H54 (cell line): ENCODE measurements at regions not wholly inside any gene's neighbourhood (a gene's known extent, or its start where the extent isn't known, plus 50 kb on each side); places are given as distances from the start of the nearest gene placed in this dataset.
"Not testable (repeated sequence)": the region's sequence is repeated elsewhere in the genome, so short reads cannot be mapped to it uniquely, and the experiment has no call there.

Source experiments
- DNase-seq: peaks from one replicate; pipeline ENCODE4 v3.0.0; 2011; ENCODE audit warnings: low spot score, mixed read lengths; ENCODE audit not compliant: insufficient read length
- FAIRE-seq: peaks from 3 replicates; lab custom pipeline; 2011; peaks lifted over from hg19 to GRCh38; lab: Jason Lieb, UNC
- POLR2A ChIP-seq: IDR thresholded peaks from 2 replicates; pipeline ENCODE4 v1.6.1; 2011; ENCODE audit warnings: low read depth, mild to moderate bottlenecking, low read length

DNA sequence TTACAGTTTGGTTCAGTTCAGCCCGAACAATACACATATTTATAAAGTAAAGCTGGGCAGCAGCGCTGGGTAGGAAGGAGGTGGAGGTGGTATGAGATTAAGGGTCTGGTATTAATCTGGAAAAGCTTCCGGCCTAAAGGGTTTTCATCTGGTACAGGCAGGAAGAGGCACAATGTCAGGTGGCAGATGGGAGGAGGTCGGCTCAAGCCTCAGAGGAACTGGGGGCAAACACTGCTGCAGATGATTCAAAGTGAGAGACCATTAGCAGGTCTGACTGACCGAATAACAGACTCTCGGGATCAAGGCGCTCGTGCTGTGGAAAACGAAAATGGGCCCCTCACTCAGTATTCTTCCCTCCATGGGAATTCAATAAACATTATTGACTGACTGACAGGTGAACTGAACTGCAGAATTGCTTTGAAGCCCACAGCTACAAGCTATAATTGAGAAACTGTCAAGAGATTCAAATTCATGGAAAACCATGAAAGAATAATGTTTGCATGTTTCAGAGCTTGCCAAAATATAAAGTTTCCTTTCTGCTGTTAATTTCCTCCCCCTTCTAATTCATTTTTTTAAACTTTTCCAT lies 75.3 kb downstream of the TMEM167A start:
- no peak for TF ChIP-seq POLR2A
- DNase-seq (no peak), FAIRE-seq (no peak)

DNA sequence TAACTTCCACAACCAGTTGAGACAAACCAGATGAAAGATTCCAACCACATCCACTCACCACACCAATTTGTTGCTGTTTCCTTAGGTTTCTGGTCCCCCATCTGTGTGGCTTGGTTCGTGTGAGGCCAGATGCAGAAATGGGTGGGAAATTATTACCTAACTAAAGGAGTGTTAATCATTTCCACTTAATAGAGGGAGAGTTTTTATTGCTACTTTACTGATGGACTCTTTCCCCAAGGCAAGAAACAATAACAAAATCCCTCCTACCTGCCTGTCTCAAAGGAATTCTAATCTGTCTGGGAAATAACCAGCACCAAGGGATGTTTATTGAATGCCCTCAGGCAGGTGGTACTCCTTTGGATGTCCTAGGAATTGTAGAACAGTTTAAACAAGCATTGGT lies 76.3 kb downstream of the TMEM167A start:
- TF ChIP-seq POLR2A = no peak
- DNase-seq = no peak

DNA sequence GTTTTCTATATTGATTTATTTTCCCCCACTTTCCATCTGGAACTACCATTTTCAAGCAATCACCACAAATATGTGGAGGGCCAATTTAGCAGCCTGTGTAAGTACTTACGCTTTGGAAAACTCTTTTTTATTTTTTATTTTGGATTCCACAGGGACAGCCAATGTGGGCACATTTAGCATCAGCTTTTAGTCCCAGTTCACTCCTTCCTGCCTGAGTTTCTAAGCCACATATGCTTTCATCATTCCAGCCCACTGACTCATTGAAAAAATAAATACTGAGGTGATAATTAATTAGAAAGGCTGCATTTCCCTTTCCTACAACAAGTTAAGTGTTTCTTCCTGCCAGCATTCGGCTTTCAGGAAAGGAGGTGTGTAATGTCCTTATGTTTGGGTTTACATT lies 76.8 kb downstream of the TMEM167A start:
- no peak for TF ChIP-seq POLR2A
- FAIRE-seq (no peak), DNase-seq (no peak)

More for the DNA sequence above, 76.3 kb downstream of the TMEM167A start:
- no peak for FAIRE-seq

DNA sequence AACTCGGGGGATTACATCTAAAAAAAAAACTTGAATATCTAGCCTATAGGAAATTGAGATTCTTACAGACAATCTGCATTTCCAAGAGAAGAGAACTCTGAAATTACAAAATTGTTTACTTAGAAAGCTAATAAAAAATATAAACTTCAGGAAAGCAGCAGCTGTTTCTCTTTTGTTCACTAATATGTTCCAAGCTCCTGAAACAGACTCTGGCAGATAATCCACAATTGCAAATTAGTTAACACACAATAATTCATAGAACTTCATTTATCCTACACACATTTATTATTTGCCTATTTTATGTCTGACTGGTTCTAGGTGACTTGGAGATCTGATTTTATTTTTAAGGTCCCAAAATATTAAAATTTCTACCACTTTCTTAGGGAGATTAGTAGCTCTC lies 83.8 kb downstream of the TMEM167A start:
- FAIRE-seq = no peak
- TF ChIP-seq POLR2A = no peak
- no peak for DNase-seq

DNA sequence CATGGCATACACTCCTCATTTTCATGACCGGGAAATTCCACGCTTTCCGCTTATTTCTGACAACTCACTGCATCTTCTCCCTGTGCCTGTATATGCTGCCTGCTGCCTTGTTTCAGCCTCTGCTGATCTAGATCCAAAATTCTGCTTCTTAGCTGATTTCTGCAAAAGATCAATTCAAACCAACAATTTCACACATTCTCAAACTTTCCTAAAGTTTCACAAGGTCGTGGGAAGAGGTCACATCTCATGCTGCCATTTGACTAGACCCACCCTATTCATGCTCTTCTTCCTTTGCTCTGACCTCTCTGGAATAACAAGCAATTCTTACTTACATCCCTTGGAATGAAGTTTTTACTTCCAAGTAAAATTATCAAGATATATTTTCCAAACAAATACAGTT lies 84.5 kb downstream of the TMEM167A start:
- FAIRE-seq (no peak), DNase-seq (no peak)
- no peak for TF ChIP-seq POLR2A

DNA sequence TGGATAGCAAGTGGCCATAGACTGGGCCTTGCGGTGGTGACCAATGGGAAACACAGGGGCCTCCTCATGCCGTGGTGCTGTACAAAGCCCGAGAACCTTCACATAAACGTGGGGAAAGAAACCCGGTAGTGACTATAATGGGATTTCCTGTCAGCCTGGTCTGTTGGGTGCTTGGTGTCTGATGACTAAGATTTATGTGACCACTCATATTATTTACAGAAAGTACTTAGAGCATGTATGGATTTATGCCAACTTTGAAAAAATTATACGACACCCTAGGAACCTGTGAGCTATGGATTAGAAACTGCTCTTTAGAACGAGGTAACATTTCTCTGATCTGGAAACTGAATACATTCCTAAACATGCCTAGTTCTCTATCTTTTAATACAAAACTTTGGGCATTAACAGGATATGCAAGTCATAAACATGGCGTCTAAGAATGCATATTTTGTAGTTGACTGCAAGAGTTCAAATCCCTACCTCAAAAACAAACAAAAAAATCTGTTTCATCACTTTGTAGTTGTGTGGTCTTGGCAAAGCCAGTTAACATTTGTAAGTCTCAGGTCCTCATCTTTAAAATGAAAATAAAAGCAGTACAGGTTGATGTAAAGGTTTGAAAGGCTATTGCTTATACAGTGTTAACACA lies 85.4 kb downstream of the TMEM167A start:
- DNase-seq = peak; percentile 12
- no peak for TF ChIP-seq POLR2A
- FAIRE-seq = peak; percentile 58

DNA sequence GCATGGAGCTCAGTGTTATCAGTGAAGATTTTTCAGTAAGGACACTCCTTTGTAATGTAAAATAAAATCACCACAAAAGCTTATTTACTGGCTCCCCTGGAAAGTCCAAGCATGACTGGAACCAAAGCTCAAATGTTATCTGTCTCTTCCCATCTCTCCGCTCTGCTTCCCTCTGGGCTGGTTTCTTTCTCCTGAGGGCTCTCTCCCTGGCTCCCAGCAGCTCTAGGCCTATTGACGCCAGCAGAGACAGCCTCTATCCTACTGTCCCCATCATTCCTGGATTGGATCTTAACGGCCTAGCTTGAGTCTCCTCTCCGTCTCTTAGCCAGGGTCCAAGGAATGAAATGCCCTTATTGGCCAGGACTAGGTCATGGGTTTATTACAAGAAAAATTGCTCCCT lies 86.1 kb downstream of the TMEM167A start:
- FAIRE-seq (no peak), DNase-seq (no peak)
- TF ChIP-seq POLR2A = no peak

DNA sequence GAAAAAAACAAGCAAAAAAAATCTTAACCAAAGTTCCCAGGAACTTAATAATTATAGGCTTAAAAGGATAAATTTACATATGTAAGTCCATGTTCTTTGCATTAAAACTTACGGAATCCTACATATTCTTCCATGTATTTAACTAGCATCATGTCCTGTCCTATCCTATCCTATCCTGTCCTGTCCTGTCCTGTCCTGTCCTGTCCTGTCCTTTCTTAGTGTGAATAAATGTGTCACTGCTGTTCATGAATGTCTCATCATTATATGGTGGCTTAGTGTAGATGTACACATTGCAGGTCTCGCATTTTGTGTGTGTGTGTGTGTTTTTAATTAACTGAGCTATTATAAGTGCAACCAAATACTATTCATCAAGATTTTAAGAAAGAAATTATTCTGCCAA lies 90.0 kb downstream of the TMEM167A start:
- no peak for DNase-seq
- TF ChIP-seq POLR2A = no peak
- FAIRE-seq = no peak

DNA sequence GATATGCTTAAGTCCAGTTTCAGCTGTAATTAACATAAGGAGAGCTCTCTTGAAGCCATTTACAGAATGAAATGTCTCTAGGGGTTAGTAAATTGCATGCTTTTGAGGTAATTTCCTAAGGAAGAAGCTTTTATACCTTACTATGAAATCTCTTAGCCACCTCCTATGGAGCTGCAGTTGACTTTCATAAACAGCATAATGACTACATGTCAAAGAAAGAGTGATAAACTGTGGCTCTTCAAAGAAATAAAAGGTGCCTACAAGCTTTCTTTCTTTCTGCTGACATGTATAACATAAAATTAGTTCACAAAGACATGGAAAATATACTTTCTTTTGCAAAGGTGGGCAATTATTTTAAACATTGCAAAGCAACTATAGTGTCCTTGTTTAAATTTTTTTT lies 90.8 kb downstream of the TMEM167A start:
- DNase-seq = no peak
- no peak for FAIRE-seq
- TF ChIP-seq POLR2A = no peak

DNA sequence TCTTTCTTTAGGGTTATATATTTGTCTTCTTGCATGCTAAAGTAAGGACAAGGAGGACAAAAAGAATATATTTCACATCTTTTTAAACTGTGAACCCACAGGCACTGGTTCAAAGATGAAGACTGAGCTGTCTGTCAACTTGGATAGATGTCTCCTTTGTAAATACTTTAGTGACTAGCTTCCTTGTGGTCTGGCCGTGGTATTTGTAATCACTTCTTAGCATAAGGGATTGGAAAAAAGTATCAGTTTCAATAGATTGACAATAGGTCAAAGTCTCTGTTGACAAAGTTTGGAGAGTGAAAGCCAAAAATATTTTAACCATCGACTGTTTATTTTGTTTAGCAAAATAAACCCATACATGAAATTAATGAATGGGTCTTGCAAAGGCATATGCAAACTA lies 91.4 kb downstream of the TMEM167A start:
- FAIRE-seq = no peak
- DNase-seq = no peak
- TF ChIP-seq POLR2A = no peak

DNA sequence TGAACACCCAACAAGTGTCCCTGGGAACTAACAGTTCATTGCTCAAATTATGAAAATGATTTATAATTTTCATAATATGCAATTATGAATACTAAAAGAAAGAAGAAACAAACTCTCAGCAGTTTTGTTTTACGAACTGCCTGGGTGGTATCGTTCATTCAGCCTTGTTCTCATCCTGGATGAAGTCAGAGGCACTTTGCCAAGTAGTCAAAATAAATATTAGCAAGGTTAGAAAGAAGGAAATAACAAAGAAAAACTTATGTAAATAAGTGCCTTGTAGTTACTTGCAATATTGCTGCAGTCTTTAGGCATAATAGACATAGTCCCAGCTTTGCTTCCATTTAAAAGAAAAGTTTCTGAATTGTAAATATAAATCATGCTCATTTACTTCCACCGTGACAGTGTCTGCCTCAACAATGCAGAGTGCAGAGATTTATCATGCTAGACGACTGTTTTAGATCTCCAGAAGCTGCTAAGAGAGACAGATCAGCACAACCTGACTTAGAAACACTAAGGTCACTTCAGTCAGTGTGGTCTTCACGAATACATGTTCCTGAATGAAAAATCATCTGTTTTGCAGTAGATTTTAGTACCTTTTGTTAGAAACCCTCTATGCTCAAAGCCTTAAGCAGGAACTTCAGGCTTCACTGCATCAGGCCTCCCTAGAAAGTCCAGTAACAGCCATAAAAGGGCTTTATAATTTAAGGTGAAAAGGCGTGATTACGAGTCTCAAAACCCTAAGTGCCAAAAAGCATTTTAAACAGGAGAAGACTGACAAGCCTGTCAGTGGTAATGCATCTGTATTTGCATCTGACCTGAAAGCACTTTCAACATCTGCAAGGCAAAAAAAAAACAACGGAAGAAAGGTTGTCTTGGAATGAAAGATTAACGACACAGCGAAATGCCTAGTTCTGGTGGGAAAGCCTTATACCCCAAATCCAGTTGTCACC lies 92.1 kb downstream of the TMEM167A start:
- FAIRE-seq = no peak
- DNase-seq = no peak
- no peak for TF ChIP-seq POLR2A

DNA sequence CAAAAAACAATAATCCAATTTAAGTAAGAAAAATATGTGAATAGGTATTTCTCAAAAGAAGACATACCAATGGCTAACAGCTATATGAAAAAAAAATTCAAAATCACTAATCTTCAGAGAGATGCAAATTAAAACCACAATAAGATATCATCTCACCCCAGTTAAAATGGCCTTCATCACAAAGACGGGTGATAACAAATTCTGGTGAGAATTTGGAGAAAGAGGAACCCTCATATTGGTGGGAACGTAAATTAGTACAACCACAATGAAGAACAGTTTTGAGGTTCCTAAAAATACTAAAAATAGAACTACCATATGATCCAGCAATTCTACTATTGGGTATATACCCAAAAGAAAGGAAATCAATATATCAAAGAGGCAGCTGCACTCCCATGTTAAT lies 94.3 kb downstream of the TMEM167A start:
- FAIRE-seq (no peak), DNase-seq (no peak)
- no peak for TF ChIP-seq POLR2A

DNA sequence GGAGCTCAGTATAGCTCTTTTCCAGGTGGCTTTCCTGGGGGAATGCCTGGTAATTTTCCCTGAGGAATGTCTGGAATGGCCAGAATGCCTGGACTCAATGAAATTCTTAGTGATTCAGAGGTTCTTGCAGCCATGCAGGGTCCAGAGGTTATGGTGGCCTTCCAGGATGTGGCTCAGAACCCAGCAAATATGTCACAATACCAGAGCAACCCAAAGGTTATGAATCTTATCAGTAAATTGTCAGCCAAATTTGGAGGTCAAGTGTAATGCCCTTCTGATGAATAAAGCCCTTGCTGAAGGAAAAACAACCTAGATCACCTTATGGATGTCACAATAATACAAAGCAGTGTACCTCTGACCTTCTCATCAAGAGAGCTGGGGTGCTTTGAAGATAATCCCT lies 100.3 kb downstream of the TMEM167A start:
- FAIRE-seq, DNase-seq: not testable (repeated sequence)

DNA sequence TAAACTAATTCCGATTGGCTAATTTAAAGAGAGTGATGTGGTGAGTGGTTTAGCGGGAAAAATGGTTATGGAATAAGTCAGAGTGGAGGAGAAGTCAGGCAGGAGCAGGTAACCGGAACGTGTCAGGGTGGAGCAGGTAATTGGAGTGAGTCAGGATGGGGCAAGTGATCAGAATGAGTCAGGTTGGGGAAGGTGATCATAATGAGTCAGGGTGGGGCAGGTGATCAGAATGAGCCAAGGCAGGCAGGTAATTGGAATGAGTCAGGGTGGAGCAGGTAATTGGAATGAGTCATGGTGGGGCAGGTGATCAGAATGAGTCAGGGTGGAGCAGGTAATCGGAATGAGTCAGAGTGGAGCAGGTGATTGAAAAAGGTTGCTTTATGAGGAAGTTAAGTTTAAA lies 101.4 kb downstream of the TMEM167A start:
- DNase-seq (no peak), FAIRE-seq (no peak)
- TF ChIP-seq POLR2A = no peak

DNA sequence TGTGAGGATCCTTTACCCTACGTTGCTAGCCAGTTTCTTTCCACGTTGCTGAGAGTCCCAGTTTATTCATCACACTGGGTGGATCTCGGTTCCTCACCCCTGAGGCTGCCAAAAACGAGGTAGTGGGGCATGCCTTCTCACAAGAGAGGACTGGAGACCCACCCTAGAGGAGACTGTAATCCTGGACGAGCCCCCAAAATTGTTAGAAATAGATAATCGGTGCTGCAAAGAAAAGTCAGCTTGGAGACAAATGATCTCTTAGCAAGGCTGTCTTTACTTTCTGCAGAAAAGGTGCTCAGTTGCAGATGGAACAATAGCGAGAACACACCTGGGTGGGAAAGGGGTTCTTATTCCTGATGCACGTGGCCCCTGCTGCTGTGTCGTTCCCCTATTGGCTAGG lies 101.8 kb downstream of the TMEM167A start:
- TF ChIP-seq POLR2A = no peak
- DNase-seq = no peak
- FAIRE-seq = no peak

DNA sequence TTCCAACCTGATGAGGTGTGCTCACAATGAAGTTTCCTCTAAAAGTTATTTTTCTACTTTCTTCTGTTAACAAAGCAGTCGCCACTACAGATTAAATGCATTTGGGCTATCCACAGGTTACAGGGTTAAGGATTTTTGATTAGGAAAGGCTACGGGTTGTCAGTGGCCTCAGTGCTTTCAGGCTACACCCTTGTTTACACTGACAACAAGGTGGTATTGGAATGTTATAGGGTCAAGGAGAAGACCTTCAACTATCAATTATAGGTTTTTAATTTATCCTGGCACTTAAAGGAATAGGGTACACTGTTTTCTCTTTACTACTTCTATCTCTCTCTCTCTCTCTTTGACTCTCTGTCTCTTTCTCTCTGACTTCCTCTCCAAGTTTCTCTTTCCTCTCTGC lies 102.8 kb downstream of the TMEM167A start:
- not testable (repeated sequence) for FAIRE-seq, DNase-seq
